ENCODE measurements at regions not wholly inside any gene's neighbourhood (a gene's known extent, or its start where the extent isn't known, plus 50 kb on each side); places are given as distances from the start of the nearest gene placed in this dataset.

- TF ChIP-seq CHD7 (IDR thresholded peaks at IDR 0.05; ENCODE audit: insufficient replicate concordance, low read length), result no peak
- TF ChIP-seq POLR2AphosphoS5 (IDR thresholded peaks at IDR 0.05; ENCODE audit: low read depth, low read length), result no peak
- no peak for TF ChIP-seq CBX5 (IDR thresholded peaks at IDR 0.05; ENCODE audit: low read depth, low read length)
- no peak for TF ChIP-seq SP4 (IDR thresholded peaks at IDR 0.05; ENCODE audit: low read length)
- no peak for TF ChIP-seq TEAD4 (IDR thresholded peaks at IDR 0.05; ENCODE audit: low read depth, low read length)
- no peak for TF ChIP-seq SIX5 (IDR thresholded peaks at IDR 0.05; ENCODE audit: low read depth, low read length)
- no peak for TF ChIP-seq ATF3 (IDR thresholded peaks at IDR 0.05; ENCODE audit: insufficient read depth, low read depth, low read length)
- no peak for TF ChIP-seq HDAC6 (IDR thresholded peaks at IDR 0.05; ENCODE audit: low read depth, low read length)
- TF ChIP-seq CTBP2 (IDR thresholded peaks at IDR 0.05; ENCODE audit: borderline replicate concordance, insufficient read depth, insufficient read length, low read length), result no peak
- no peak for TF ChIP-seq SUZ12 (IDR thresholded peaks at IDR 0.05; ENCODE audit: low read length)
- no peak for TF ChIP-seq TCF12 (IDR thresholded peaks at IDR 0.05; ENCODE audit: low read depth, low read length)
- no peak for TF ChIP-seq CBX8 (IDR thresholded peaks at IDR 0.05; ENCODE audit: borderline replicate concordance, low read depth, low read length)
Measured at GRCh38 chr1:60769082-60769481, 313.3 kb upstream of the NFIA start (continued).
